Caco-2 (cell line): ENCODE measurements at regions not wholly inside any gene's neighbourhood (a gene's known extent, or its start where the extent isn't known, plus 50 kb on each side); places are given as distances from the start of the nearest gene placed in this dataset.

Experiments
- BruUV-seq: library from RNA; stranded (reverse); fragments of 400-500 nt; replicated peaks from 2 replicates; lab custom pipeline; 2021; lab: Mats Ljungman, UMichigan
- CTCF ChIA-PET: fragments of 300-600 bp; sonication (Branson Sonifier 250); formaldehyde crosslinking; loops from one replicate; lab custom pipeline; 2022; ENCODE audit warnings: antibody characterized with exemption; lab: Charles Lee
- POLR2A ChIA-PET: fragments of 300-600 bp; sonication (Branson Sonifier 250); formaldehyde crosslinking; loops from one replicate; lab custom pipeline; 2022; ENCODE audit warnings: antibody characterized with exemption; lab: Charles Lee
- DNase-seq, 2 experiments: peaks; one replicate each; pipeline versions ENCODE4 v3.0.0 to v3.0.0-alpha.2; 2020 to 2022
- H3K27me3 ChIP-seq: replicated peaks from 2 replicates; pipeline ENCODE4 v1.6.0; 2011; ENCODE audit warnings: low read length; ENCODE audit not compliant: control insufficient read depth, insufficient read depth
- H3K36me3 ChIP-seq: 2 replicates; pipeline ENCODE4 v1.5.1; 2011; ENCODE audit warnings: low read length; ENCODE audit not compliant: control insufficient read depth, insufficient read depth
- H3K4me1 ChIP-seq: fragments of 250-450 bp; sonication (Bioruptor Pico); 2 replicates; pipeline ENCODE4 v1.5.1; 2020; ENCODE audit warnings: mild to moderate bottlenecking
- H3K4me3 ChIP-seq: 2 replicates; pipeline ENCODE4 v1.5.1; 2011; ENCODE audit warnings: low read depth, mild to moderate bottlenecking, control low read depth, low read length
- H3K9me3 ChIP-seq: fragments of 250-450 bp; sonication (Bioruptor Pico); 2 replicates; pipeline ENCODE4 v1.5.1; 2020; ENCODE audit warnings: mild to moderate bottlenecking, moderate library complexity
- H3K27ac Mint-ChIP-seq: one replicate; pipeline ENCODE4 v1.8.0; 2022; ENCODE audit warnings: mixed read lengths; ENCODE audit not compliant: unreplicated experiment
- H3K27me3 Mint-ChIP-seq: one replicate; pipeline ENCODE4 v1.8.0; 2022; ENCODE audit warnings: mixed read lengths; ENCODE audit not compliant: insufficient read depth, unreplicated experiment
- H3K36me3 Mint-ChIP-seq: one replicate; pipeline ENCODE4 v1.8.0; 2022; ENCODE audit warnings: mild to moderate bottlenecking, mixed read lengths; ENCODE audit not compliant: insufficient read depth, unreplicated experiment
- H3K4me1 Mint-ChIP-seq: one replicate; pipeline ENCODE4 v1.8.0; 2022; ENCODE audit warnings: low read depth, mixed read lengths; ENCODE audit not compliant: unreplicated experiment
- H3K4me3 Mint-ChIP-seq: one replicate; pipeline ENCODE4 v1.8.0; 2022; ENCODE audit warnings: mild to moderate bottlenecking, moderate library complexity, mixed read lengths; ENCODE audit not compliant: unreplicated experiment
- H3K9me3 Mint-ChIP-seq: one replicate; pipeline ENCODE4 v1.8.0; 2022; ENCODE audit warnings: mixed read lengths; ENCODE audit not compliant: unreplicated experiment
- intact Hi-C: fragments of 100-400 bp; cut with micrococcal nuclease; formaldehyde crosslinking; loops from one replicate; pipeline ENCODE4 v1.10.0; 2022; ENCODE audit not compliant: unreplicated experiment
- TF ChIP-seq, protein P1 (sequence below), 2 experiments: fragments of 200-600 bp in 1 of 2; IDR thresholded peaks; 1 replicate in 1 of 2; 2 replicates in 1 of 2; pipeline versions ENCODE4 v1.5.1 to v1.8.0; 2011 to 2022; ENCODE audit warnings: antibody characterized with exemption in 1 of 2, control low read depth in 1 of 2, inconsistent platforms in 1 of 2, low read depth in 1 of 2, low read length in 1 of 2, mild to moderate bottlenecking in 1 of 2, moderate library complexity in 1 of 2; ENCODE audit not compliant: insufficient read depth in 1 of 2, severe bottlenecking in 1 of 2, unreplicated experiment in 1 of 2

DNA sequence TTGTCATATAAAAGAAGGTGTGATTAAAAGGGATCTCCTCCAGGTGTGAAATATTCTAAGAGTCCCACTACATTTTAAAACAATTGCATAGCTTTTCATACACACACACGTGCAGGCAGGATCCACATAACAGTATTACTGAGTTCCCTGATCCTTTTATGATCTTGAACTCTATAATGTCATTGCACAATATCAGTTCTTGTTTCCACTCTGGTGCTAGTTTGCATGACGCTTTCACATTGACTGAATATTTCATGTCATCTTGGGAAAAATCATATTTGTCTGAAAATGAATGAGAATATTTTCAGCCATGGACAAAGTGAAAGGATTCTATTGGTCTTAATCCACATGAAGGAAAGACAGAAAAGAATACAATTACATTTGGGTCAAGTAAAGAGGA lies 703.8 kb downstream of the CDH8 start:
- H3K27me3 Mint-ChIP-seq: peaks cover 7% of the 10 kb centered on the region
- no peaks in the 10 kb centered on the region for H3K36me3 ChIP-seq
- POLR2A ChIA-PET: no interaction called here

DNA sequence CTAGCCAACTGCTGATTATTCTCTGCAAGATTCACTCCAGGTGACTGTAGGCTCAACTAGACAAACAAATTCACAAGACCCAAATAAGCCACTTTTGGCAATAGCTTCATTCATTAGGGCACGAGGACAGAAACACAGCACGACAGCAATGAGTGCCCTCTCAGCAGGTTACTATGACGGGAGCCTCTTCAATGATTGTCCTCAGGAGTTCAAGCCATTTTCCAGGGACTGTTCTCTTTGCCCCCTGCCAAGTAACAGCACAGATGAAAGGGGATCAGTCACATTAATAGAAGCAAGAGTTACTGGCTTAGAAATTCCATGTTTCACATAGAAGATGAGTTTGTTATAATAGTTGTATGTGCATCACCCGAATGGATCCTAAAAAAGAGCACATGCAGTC lies 712.2 kb downstream of the CDH8 start:
- intact Hi-C loops: no loop called here
- Mint-ChIP-seq H3K36me3 (no peaks in the 10 kb centered on the region), H3K4me3 (no peak overlapping the region), H3K4me1 (no peaks in the 10 kb centered on the region), H3K27me3 (no peaks in the 10 kb centered on the region), H3K27ac (no peak overlapping the region), H3K9me3 (no peaks in the 10 kb centered on the region)
- Histone ChIP-seq H3K4me1 (no peaks in the 10 kb centered on the region), H3K4me3 (no peak overlapping the region), H3K27me3 (no peaks in the 10 kb centered on the region), H3K36me3 (no peaks in the 10 kb centered on the region), H3K9me3 (no peaks in the 10 kb centered on the region)
- POLR2A ChIA-PET: no interaction called here
- TF ChIP-seq, protein P1, sequence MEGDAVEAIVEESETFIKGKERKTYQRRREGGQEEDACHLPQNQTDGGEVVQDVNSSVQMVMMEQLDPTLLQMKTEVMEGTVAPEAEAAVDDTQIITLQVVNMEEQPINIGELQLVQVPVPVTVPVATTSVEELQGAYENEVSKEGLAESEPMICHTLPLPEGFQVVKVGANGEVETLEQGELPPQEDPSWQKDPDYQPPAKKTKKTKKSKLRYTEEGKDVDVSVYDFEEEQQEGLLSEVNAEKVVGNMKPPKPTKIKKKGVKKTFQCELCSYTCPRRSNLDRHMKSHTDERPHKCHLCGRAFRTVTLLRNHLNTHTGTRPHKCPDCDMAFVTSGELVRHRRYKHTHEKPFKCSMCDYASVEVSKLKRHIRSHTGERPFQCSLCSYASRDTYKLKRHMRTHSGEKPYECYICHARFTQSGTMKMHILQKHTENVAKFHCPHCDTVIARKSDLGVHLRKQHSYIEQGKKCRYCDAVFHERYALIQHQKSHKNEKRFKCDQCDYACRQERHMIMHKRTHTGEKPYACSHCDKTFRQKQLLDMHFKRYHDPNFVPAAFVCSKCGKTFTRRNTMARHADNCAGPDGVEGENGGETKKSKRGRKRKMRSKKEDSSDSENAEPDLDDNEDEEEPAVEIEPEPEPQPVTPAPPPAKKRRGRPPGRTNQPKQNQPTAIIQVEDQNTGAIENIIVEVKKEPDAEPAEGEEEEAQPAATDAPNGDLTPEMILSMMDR (IDR thresholded peaks at IDR 0.05; ENCODE audit: insufficient read depth in 1 of 2, low read depth in 1 of 2, low read length in 1 of 2, severe bottlenecking in 1 of 2, unreplicated experiment in 1 of 2): no peak
- CTCF ChIA-PET: no interaction called here
- no peak for DNase-seq
- no TSS peak for BruUV-seq

More for the DNA sequence above, 703.8 kb downstream of the CDH8 start:
- Mint-ChIP-seq H3K36me3 (no peaks in the 10 kb centered on the region), H3K27ac (no peak overlapping the region), H3K9me3 (no peaks in the 10 kb centered on the region), H3K4me1 (no peaks in the 10 kb centered on the region), H3K4me3 (no peak overlapping the region)
- DNase-seq: no peak
- CTCF ChIA-PET: no interaction called here
- Histone ChIP-seq H3K4me1 (no peaks in the 10 kb centered on the region), H3K4me3 (no peak overlapping the region), H3K27me3 (no peaks in the 10 kb centered on the region), H3K9me3 (no peaks in the 10 kb centered on the region)
- TF ChIP-seq, protein P1 (IDR thresholded peaks at IDR 0.05; ENCODE audit: insufficient read depth in 1 of 2, low read depth in 1 of 2, low read length in 1 of 2, severe bottlenecking in 1 of 2, unreplicated experiment in 1 of 2): no peak
- intact Hi-C loops: no loop called here
- no TSS peak for BruUV-seq

DNA sequence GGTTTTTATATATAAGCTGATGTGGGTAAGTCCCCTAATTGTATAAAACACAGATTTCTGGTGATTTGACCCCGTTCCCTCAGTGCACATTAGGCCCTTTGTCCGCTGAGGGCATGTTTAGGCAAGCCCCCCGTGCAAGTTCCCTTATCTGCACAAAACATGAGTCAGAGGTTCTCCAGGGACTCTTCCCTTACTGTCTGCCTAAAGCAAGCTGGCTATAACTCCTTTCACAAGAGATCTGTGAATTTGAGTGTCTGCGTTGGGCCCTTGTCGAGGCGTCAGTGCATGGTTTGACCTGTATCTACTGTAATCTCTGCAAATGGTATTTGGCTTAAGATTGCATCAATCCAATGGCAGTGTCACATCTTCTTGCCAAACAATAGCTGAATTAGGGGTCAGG lies 712.8 kb downstream of the CDH8 start:
- Mint-ChIP-seq H3K4me3 (no peak overlapping the region), H3K27ac (no peak overlapping the region), H3K36me3 (no peaks in the 10 kb centered on the region), H3K4me1 (no peaks in the 10 kb centered on the region), H3K27me3 (no peaks in the 10 kb centered on the region), H3K9me3 (no peaks in the 10 kb centered on the region)
- peaks cover 1% of the 10 kb centered on the region; the same call in 1 of the 2 replicates for H3K9me3 ChIP-seq
- TF ChIP-seq, protein P1 (IDR thresholded peaks at IDR 0.05; ENCODE audit: insufficient read depth in 1 of 2, low read depth in 1 of 2, low read length in 1 of 2, severe bottlenecking in 1 of 2, unreplicated experiment in 1 of 2): no peak
- ChIA-PET CTCF (no interaction called here), POLR2A (no interaction called here)
- DNase-seq: no peak
- intact Hi-C loops: no loop called here
- no peaks in the 10 kb centered on the region for H3K36me3 ChIP-seq
- H3K27me3 ChIP-seq: no peaks in the 10 kb centered on the region
- no TSS peak for BruUV-seq
- no peaks in the 10 kb centered on the region for H3K4me1 ChIP-seq
- no peak overlapping the region for H3K4me3 ChIP-seq
